ENCODE measurements at regions not wholly inside any gene's neighbourhood (a gene's known extent, or its start where the extent isn't known, plus 50 kb on each side); places are given as distances from the start of the nearest gene placed in this dataset.
"Not testable (repeated sequence)": the region's sequence is repeated elsewhere in the genome, so short reads cannot be mapped to it uniquely, and the experiment has no call there.

DNA sequence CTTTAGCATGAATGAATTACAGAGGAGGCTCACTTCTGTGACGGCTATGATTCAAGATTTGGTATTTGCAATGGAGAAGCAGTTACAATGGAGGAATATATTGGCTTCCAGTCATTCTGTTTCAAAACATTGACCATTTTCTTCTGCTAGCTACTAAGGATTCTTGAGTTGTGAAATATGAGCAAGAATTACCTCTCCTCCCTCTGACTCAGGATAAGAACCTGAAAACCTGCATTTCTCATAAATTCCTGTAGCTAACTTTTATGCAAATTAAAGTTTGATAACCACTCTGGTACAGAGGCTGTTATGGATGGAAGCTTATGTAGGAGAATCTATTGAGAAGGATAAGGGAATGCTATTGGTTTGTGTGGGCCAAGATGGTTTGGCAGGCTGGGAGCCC lies 84.1 kb upstream of the MYRIP start:
- BruUV-seq (replicated peaks), result no TSS peak
- no peaks in the 10 kb centered on the region for H3K27me3 ChIP-seq (ENCODE audit: insufficient read depth, low read depth)
- no peak overlapping the region for H3K4me2 ChIP-seq
- no peaks in the 10 kb centered on the region for H3K9me2 ChIP-seq (ENCODE audit: insufficient read depth)
- no peak for DNase-seq
- H3K27ac ChIP-seq, result no peak overlapping the region
- no peaks in the 10 kb centered on the region for H3K9me3 ChIP-seq (ENCODE audit: insufficient read depth, low read depth)
- TF ChIP-seq, protein P1, sequence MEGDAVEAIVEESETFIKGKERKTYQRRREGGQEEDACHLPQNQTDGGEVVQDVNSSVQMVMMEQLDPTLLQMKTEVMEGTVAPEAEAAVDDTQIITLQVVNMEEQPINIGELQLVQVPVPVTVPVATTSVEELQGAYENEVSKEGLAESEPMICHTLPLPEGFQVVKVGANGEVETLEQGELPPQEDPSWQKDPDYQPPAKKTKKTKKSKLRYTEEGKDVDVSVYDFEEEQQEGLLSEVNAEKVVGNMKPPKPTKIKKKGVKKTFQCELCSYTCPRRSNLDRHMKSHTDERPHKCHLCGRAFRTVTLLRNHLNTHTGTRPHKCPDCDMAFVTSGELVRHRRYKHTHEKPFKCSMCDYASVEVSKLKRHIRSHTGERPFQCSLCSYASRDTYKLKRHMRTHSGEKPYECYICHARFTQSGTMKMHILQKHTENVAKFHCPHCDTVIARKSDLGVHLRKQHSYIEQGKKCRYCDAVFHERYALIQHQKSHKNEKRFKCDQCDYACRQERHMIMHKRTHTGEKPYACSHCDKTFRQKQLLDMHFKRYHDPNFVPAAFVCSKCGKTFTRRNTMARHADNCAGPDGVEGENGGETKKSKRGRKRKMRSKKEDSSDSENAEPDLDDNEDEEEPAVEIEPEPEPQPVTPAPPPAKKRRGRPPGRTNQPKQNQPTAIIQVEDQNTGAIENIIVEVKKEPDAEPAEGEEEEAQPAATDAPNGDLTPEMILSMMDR (conservative IDR thresholded peaks at IDR 0.05), result no peak
- no peak for TF ChIP-seq EZH2 (IDR thresholded peaks at IDR 0.05; ENCODE audit: low read depth)
- H3K79me2 ChIP-seq (ENCODE audit: low read depth), result no peaks in the 10 kb centered on the region
- no peaks in the 10 kb centered on the region for H4K20me1 ChIP-seq (ENCODE audit: insufficient read depth)
- no peaks in the 10 kb centered on the region for H3K36me3 ChIP-seq (ENCODE audit: low read depth)
- H3F3A ChIP-seq (ENCODE audit: insufficient read depth, low read depth), result no peaks in the 10 kb centered on the region
- H3K4me3 ChIP-seq, result no peak overlapping the region
- intact Hi-C loops (cut with micrococcal nuclease; ENCODE audit: unreplicated experiment), result no loop called here
- H3K4me1 ChIP-seq (replicated peaks; ENCODE audit: insufficient read depth), result no peaks in the 10 kb centered on the region
- no peak overlapping the region for H2AFZ ChIP-seq
- POLR2A ChIA-PET (ENCODE audit: unreplicated experiment), result no interaction called here
- CTCF ChIA-PET, result no interaction called here

DNA sequence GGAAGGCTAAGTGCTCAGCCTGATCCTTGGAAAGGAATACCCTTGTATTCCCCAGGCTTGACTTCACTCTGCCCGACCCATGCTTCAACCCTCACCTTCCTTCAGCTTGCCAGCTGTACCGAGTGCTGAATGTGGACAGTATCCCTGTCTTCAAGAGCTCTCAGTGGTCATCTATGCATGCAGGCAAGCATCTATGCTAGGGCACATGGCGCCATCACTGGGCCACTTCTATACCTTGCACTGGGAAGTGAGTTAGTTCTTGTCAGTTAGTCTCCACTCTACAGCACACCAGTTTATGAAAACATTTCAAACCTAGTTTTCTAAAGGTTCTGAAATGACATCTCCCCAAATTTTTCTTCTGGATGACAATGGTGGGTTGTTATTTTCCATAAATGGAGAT lies 82.0 kb upstream of the MYRIP start:
- H3K79me2 ChIP-seq (ENCODE audit: low read depth), result no peaks in the 10 kb centered on the region
- H3K9me2 ChIP-seq (ENCODE audit: insufficient read depth), result no peaks in the 10 kb centered on the region
- no peaks in the 10 kb centered on the region for H3K4me1 ChIP-seq (replicated peaks; ENCODE audit: insufficient read depth)
- no peak overlapping the region for H3K4me3 ChIP-seq
- H3K4me2 ChIP-seq, result no peak overlapping the region
- H3K27me3 ChIP-seq (ENCODE audit: insufficient read depth, low read depth), result no peaks in the 10 kb centered on the region
- intact Hi-C loops (cut with micrococcal nuclease; ENCODE audit: unreplicated experiment), result no loop called here
- H3F3A ChIP-seq (ENCODE audit: insufficient read depth, low read depth), result no peaks in the 10 kb centered on the region
- no peaks in the 10 kb centered on the region for H3K9me3 ChIP-seq (ENCODE audit: insufficient read depth, low read depth)
- H4K20me1 ChIP-seq (ENCODE audit: insufficient read depth), result no peaks in the 10 kb centered on the region
- TF ChIP-seq EZH2 (IDR thresholded peaks at IDR 0.05; ENCODE audit: low read depth), result no peak
- TF ChIP-seq, protein P1 (conservative IDR thresholded peaks at IDR 0.05), result no peak
- ChIA-PET CTCF (no interaction called here), POLR2A (ENCODE audit: unreplicated experiment) (no interaction called here)
- DNase-seq, result no peak
- H3K36me3 ChIP-seq (ENCODE audit: low read depth), result no peaks in the 10 kb centered on the region
- no peak overlapping the region for H3K27ac ChIP-seq
- H2AFZ ChIP-seq, result no peak overlapping the region
- BruUV-seq (replicated peaks), result no TSS peak

DNA sequence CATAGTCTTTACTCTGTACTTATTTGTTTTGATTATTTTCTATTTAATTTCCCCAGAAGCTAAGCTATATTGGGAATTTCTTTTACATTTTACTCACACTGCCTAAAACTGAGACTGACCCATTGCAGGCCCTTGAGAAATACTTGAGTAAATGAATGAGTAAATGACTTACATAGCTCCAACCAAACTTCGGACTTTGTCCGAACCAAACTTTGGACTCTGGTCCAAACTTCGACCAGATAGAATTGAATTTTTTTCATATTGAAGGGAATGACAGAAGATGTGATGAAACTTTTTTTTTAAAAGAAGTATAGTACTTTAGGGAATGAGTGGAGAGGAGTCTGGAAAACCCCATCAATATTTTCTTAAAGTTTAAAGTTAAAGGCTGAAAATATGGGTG lies 75.6 kb upstream of the MYRIP start:
- Histone ChIP-seq H3K4me3 (no peak overlapping the region), H3K4me2 (no peak overlapping the region), H4K20me1 (ENCODE audit: insufficient read depth) (no peaks in the 10 kb centered on the region), H2AFZ (no peak overlapping the region), H3K79me2 (ENCODE audit: low read depth) (no peaks in the 10 kb centered on the region), H3K9me3 (ENCODE audit: insufficient read depth, low read depth) (no peaks in the 10 kb centered on the region), H3K27me3 (ENCODE audit: insufficient read depth, low read depth) (peaks cover 18% of the 10 kb centered on the region), H3K27ac (no peak overlapping the region), H3K36me3 (ENCODE audit: low read depth) (no peaks in the 10 kb centered on the region), H3F3A (ENCODE audit: insufficient read depth, low read depth) (no peaks in the 10 kb centered on the region), H3K9me2 (ENCODE audit: insufficient read depth) (no peaks in the 10 kb centered on the region), H3K4me1 (replicated peaks; ENCODE audit: insufficient read depth) (no peaks in the 10 kb centered on the region)
- ChIA-PET CTCF (no interaction called here), POLR2A (ENCODE audit: unreplicated experiment) (no interaction called here)
- TF ChIP-seq EZH2 (IDR thresholded peaks at IDR 0.05; ENCODE audit: low read depth), result no peak
- TF ChIP-seq, protein P1 (conservative IDR thresholded peaks at IDR 0.05), result no peak
- no peak for DNase-seq
- intact Hi-C loops (cut with micrococcal nuclease; ENCODE audit: unreplicated experiment), result no loop called here
- BruUV-seq (replicated peaks), result no TSS peak

DNA sequence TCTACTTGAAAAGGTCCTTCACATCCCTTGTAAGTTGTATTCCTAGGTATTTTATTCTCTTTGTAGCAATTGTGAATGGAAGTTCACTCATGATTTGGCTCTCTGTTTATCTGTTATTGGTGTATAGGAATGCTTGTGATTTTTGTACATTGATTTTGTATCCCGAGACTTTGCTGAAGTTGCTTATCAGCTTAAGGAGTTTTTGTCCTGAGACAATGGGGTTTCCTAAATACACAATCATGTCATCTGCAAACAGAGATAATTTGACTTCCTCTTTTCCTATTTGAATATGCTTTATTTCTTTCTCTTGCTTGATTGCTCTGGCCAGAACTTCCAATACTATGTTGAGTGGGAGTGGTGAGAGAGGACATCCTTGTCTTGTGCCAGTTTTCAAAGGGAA lies 69.8 kb upstream of the MYRIP start:
- H3K4me3 ChIP-seq; H4K20me1 ChIP-seq (ENCODE audit: insufficient read depth); H3K9me2 ChIP-seq (ENCODE audit: insufficient read depth); DNase-seq; H3K36me3 ChIP-seq (ENCODE audit: low read depth); POLR2A ChIA-PET (ENCODE audit: unreplicated experiment); H3F3A ChIP-seq (ENCODE audit: insufficient read depth, low read depth); H3K79me2 ChIP-seq (ENCODE audit: low read depth); H3K4me1 ChIP-seq (replicated peaks; ENCODE audit: insufficient read depth); H3K9me3 ChIP-seq (ENCODE audit: insufficient read depth, low read depth); CTCF ChIA-PET; H3K4me2 ChIP-seq; BruUV-seq (replicated peaks); intact Hi-C loops (cut with micrococcal nuclease; ENCODE audit: unreplicated experiment); H3K27ac ChIP-seq; H2AFZ ChIP-seq: not testable (repeated sequence)
- peaks cover 18% of the 10 kb centered on the region for H3K27me3 ChIP-seq (ENCODE audit: insufficient read depth, low read depth)
